Liver (tissue), 3 donors: ENCODE measurements at regions not wholly inside any gene's neighbourhood (a gene's known extent, or its start where the extent isn't known, plus 50 kb on each side); places are given as distances from the start of the nearest gene placed in this dataset.

Experiments
- ATF3 ChIP-seq: IDR thresholded peaks from 2 replicates; pipeline ENCODE4 v1.6.1; 2016; ENCODE audit warnings: antibody characterized with exemption
- CTCF ChIP-seq: fragments of 150-350 bp; IDR thresholded peaks from 2 replicates; pipeline ENCODE4 v1.5.1; 2017; ENCODE audit warnings: improper control_type of control experiment, low read depth, low read length; ENCODE audit not compliant: missing input control
- EGR1 ChIP-seq, 2 donors: IDR thresholded peaks; 2 replicates each; pipeline ENCODE4 v1.6.1; 2016 to 2018; ENCODE audit warnings: antibody characterized with exemption in 2 of 2, low read depth in 2 of 2
- GABPA ChIP-seq, 2 donors: IDR thresholded peaks in 1 of 2; conservative IDR thresholded peaks in 1 of 2; 2 replicates each; pipeline ENCODE4 v1.6.1; 2016; ENCODE audit warnings: antibody characterized with exemption in 2 of 2, mild to moderate bottlenecking in 1 of 2, moderate library complexity in 1 of 2
- HNF4G ChIP-seq: IDR thresholded peaks from 2 replicates; pipeline ENCODE4 v1.6.1; 2016; ENCODE audit warnings: antibody characterized with exemption
- JUND ChIP-seq, 2 donors: IDR thresholded peaks; 2 replicates each; pipeline ENCODE4 v1.6.1; 2016; ENCODE audit warnings: antibody characterized with exemption in 2 of 2
- MAX ChIP-seq: IDR thresholded peaks from 2 replicates; pipeline ENCODE4 v1.6.1; 2016; ENCODE audit warnings: antibody characterized with exemption
- RAD21 ChIP-seq, 2 donors: IDR thresholded peaks; 2 replicates each; pipeline ENCODE4 v1.6.1; 2016; ENCODE audit warnings: antibody characterized with exemption in 2 of 2, mild to moderate bottlenecking in 2 of 2
- REST ChIP-seq: IDR thresholded peaks from 2 replicates; pipeline ENCODE4 v1.6.1; 2016; ENCODE audit warnings: antibody characterized with exemption, mild to moderate bottlenecking
- TAF1 ChIP-seq: conservative IDR thresholded peaks from 2 replicates; pipeline ENCODE4 v1.6.1; 2016; ENCODE audit warnings: antibody characterized with exemption, mild to moderate bottlenecking
- YY1 ChIP-seq: IDR thresholded peaks from 2 replicates; pipeline ENCODE4 v1.6.1; 2016; ENCODE audit warnings: antibody characterized with exemption, mild to moderate bottlenecking
- ZBTB33 ChIP-seq: IDR thresholded peaks from 2 replicates; pipeline ENCODE4 v1.6.1; 2016; ENCODE audit warnings: antibody characterized with exemption
- donor health status: healthy.
- donor health status: healthy.

GRCh38 chr2:155528034-155528433 is 804.5 kb downstream of the NR4A2 start:
- TF ChIP-seq CTCF (no peak), GABPA (IDR thresholded peaks at IDR 0.05 in 1 of 2, conservative IDR thresholded peaks at IDR 0.05 in 1 of 2) (no peak), REST (no peak), YY1 (no peak), RAD21 (IDR thresholded peaks at IDR 0.05) (no peak), EGR1 (IDR thresholded peaks at IDR 0.05; ENCODE audit: low read depth in 2 of 2) (no peak), TAF1 (no peak), ATF3 (no peak), ZBTB33 (no peak), HNF4G (no peak), MAX (no peak), JUND (IDR thresholded peaks at IDR 0.05) (no peak)
